ENCODE measurements at regions not wholly inside any gene's neighbourhood (a gene's known extent, or its start where the extent isn't known, plus 50 kb on each side); places are given as distances from the start of the nearest gene placed in this dataset.

DNA sequence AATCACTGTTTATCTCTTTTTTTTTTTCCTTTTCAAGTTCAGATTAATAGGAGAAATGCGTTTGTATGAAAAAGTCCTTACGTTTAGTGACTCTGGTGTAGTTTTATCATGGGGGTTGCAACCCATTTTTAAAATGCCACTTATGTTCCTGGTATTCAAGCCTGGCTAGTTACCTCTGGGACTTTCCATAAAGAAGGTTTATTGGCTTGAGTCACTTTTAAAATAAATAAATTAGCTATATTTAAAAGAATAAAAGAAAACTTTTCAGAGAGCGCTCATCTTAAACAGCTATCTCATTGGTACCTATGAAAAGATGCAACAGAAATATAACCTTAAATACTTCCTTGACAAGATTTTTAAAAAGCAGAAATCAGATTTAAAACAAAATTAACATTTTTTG lies 275.0 kb upstream of the IL1RAPL1 start:
- H3K9me3 Mint-ChIP-seq: peaks cover 39% of the 10 kb centered on the region
- H3K36me3 Mint-ChIP-seq: peaks cover 19% of the 10 kb centered on the region
- peaks cover 21% of the 10 kb centered on the region for H3K4me1 Mint-ChIP-seq
- DNase-seq (ENCODE audit: low spot score in 2 of 2, unreplicated experiment in 2 of 2): no peak
- H3K4me3 Mint-ChIP-seq: no peak overlapping the region
- H3K27me3 Mint-ChIP-seq (ENCODE audit: low read depth): no peaks in the 10 kb centered on the region
- TF ChIP-seq, protein P1, sequence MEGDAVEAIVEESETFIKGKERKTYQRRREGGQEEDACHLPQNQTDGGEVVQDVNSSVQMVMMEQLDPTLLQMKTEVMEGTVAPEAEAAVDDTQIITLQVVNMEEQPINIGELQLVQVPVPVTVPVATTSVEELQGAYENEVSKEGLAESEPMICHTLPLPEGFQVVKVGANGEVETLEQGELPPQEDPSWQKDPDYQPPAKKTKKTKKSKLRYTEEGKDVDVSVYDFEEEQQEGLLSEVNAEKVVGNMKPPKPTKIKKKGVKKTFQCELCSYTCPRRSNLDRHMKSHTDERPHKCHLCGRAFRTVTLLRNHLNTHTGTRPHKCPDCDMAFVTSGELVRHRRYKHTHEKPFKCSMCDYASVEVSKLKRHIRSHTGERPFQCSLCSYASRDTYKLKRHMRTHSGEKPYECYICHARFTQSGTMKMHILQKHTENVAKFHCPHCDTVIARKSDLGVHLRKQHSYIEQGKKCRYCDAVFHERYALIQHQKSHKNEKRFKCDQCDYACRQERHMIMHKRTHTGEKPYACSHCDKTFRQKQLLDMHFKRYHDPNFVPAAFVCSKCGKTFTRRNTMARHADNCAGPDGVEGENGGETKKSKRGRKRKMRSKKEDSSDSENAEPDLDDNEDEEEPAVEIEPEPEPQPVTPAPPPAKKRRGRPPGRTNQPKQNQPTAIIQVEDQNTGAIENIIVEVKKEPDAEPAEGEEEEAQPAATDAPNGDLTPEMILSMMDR (IDR thresholded peaks at IDR 0.05; ENCODE audit: unreplicated experiment): no peak
- H3K27ac Mint-ChIP-seq: no peak overlapping the region

DNA sequence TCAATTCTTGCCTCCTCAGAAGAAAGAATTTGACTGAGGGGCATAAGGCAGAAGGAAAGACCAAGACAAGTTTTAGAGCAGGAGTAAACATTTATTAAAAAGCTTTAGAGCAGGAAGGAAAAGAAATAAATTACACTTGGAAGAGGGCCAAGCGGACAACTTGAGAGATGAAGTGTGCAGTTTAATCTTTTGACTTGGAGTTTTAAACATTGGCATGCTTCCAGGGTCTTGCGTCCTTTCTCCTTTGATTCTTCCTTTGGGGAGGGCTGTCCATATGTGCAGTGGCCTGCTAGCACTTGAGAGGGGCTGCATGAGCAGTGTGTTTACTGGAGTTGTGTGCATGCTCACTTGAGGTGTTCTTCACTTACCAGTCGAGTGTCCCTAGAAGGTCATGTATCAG lies 275.8 kb upstream of the IL1RAPL1 start:
- Mint-ChIP-seq H3K27me3 (ENCODE audit: low read depth) (no peaks in the 10 kb centered on the region), H3K4me3 (no peak overlapping the region)

DNA sequence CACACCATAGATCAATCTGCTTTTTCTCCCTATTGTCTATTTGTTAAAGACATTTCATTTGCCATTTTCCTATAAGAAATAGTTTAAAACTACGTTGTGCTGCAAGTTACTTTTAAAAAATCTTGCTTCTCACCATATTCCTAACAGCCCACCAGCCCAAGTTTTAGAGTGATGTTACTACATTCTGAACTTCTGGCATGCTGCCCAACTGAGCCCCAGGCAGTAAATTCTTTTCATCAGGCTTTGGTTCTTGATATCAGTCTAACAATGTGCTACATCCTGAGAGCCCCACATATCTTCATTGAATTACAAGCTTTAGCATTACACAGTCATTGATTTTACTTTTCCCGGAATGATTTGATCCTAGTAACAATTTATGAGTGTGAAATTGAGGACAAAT lies 283.8 kb upstream of the IL1RAPL1 start:
- H3K4me3 Mint-ChIP-seq: no peak overlapping the region
- H3K27me3 Mint-ChIP-seq (ENCODE audit: low read depth): no peaks in the 10 kb centered on the region
- peak overlapping the region; percentile 83 for H3K27ac Mint-ChIP-seq
- peaks cover under 1% of the 10 kb centered on the region for H3K36me3 Mint-ChIP-seq
- peaks cover 34% of the 10 kb centered on the region for H3K4me1 Mint-ChIP-seq
- DNase-seq (ENCODE audit: low spot score in 2 of 2, unreplicated experiment in 2 of 2): peak; percentile 62 to 79
- TF ChIP-seq, protein P1 (IDR thresholded peaks at IDR 0.05; ENCODE audit: unreplicated experiment): no peak
- H3K9me3 Mint-ChIP-seq: peaks cover 7% of the 10 kb centered on the region

More for the DNA sequence above, 275.8 kb upstream of the IL1RAPL1 start:
- H3K27ac Mint-ChIP-seq: peak overlapping the region; percentile 68
- TF ChIP-seq, protein P1 (IDR thresholded peaks at IDR 0.05; ENCODE audit: unreplicated experiment): no peak
- peaks cover 41% of the 10 kb centered on the region for H3K9me3 Mint-ChIP-seq
- peaks cover 22% of the 10 kb centered on the region for H3K4me1 Mint-ChIP-seq
- peaks cover 18% of the 10 kb centered on the region for H3K36me3 Mint-ChIP-seq
- peak in 1 of 2 experiments; percentile 44 for DNase-seq (ENCODE audit: low spot score in 2 of 2, unreplicated experiment in 2 of 2)

DNA sequence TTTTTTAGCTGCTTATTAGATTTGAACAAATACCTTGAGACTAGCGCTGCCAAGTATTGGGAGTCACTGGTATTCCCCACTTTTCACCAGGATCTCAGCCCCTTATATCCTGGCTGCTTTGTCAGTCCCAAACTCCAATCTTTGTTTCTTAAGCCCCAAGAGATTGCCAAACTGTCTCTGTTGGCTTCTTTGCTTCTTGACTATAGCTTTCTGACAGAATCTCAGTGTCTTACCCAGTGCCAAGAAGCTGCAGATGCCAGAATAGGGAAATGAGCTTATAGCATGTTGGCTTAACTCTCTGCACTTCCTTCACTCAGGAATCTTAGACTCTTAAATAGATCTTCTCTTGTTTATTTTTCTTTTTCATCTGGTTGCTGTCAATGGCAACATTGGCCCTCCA lies 297.5 kb upstream of the DCAF8L1 start:
- peaks cover 10% of the 10 kb centered on the region for H3K9me3 Mint-ChIP-seq
- H3K27me3 Mint-ChIP-seq (ENCODE audit: low read depth): no peaks in the 10 kb centered on the region
- TF ChIP-seq, protein P1 (IDR thresholded peaks at IDR 0.05; ENCODE audit: unreplicated experiment): no peak

DNA sequence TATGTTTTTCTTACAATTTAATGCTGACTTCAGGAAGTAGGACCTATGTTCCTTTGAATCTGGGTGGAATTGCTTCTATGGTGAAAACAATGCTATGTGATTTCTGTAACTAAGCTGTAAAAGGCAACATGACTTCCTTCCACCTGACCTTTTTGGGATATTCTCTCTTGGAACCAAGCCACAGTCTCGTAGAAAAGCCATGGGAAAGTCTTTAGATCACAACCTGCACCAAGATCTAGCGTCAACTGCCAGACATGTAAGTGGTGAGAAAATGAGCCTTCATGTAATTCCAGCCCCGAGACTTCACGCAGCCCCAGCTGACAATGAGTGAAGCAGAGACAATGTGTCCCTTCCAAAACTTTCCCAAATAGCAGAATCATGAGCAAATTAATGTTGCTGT lies 297.0 kb upstream of the DCAF8L1 start:
- no peaks in the 10 kb centered on the region for H3K27me3 Mint-ChIP-seq (ENCODE audit: low read depth)

More for the DNA sequence above, 297.5 kb upstream of the DCAF8L1 start:
- no peak for DNase-seq (ENCODE audit: low spot score in 2 of 2, unreplicated experiment in 2 of 2)
- H3K36me3 Mint-ChIP-seq: no peaks in the 10 kb centered on the region
- H3K27ac Mint-ChIP-seq: no peak overlapping the region
- no peaks in the 10 kb centered on the region for H3K4me1 Mint-ChIP-seq
- no peak overlapping the region for H3K4me3 Mint-ChIP-seq

More for the DNA sequence above, 297.0 kb upstream of the DCAF8L1 start:
- Mint-ChIP-seq H3K27ac (no peak overlapping the region), H3K4me3 (no peak overlapping the region), H3K9me3 (peaks cover 10% of the 10 kb centered on the region), H3K36me3 (no peaks in the 10 kb centered on the region), H3K4me1 (no peaks in the 10 kb centered on the region)
- no peak for DNase-seq (ENCODE audit: low spot score in 2 of 2, unreplicated experiment in 2 of 2)
- TF ChIP-seq, protein P1 (IDR thresholded peaks at IDR 0.05; ENCODE audit: unreplicated experiment): no peak

All from mesothelial cell of epicardium (in vitro differentiated cells).